Transverse colon (tissue), 4 donors: ENCODE measurements at regions not wholly inside any gene's neighbourhood (a gene's known extent, or its start where the extent isn't known, plus 50 kb on each side); places are given as distances from the start of the nearest gene placed in this dataset.

ENCODE experiments used
- DNase-seq: peaks from one replicate; pipeline ENCODE4 v3.0.0-alpha.2; 2019
- H3K27ac ChIP-seq, 4 donors: fragments of 200-600 bp; sonication (generic); 2 replicates each; pipeline ENCODE4 v1.5.1; 2016 to 2018; ENCODE audit warnings: inconsistent platforms in 4 of 4
- H3K27me3 ChIP-seq: fragments of 200-600 bp; sonication (generic); 2 replicates; pipeline ENCODE4 v1.5.1; 2017; ENCODE audit warnings: inconsistent platforms
- H3K36me3 ChIP-seq, 4 donors: fragments of 200-600 bp; sonication (generic); 2 replicates each; pipeline ENCODE4 v1.5.1; 2017 to 2019; ENCODE audit warnings: inconsistent platforms in 4 of 4
- H3K4me1 ChIP-seq, 4 donors: fragments of 200-600 bp; sonication (generic); 2 replicates each; pipeline ENCODE4 v1.5.1; 2017 to 2020; ENCODE audit warnings: inconsistent platforms in 4 of 4
- H3K4me3 ChIP-seq, 4 donors: fragments of 200-600 bp; sonication (generic); 1 replicate in 1 of 4; 2 replicates in 3 of 4; pipeline versions ENCODE4 v1.5.1 to v1.6.1; 2017 to 2019; ENCODE audit warnings: inconsistent platforms in 4 of 4
- H3K9me3 ChIP-seq, 2 donors: fragments of 200-600 bp; sonication (generic); 2 replicates each; pipeline ENCODE4 v1.5.1; 2017 to 2019; ENCODE audit warnings: inconsistent platforms in 2 of 2
- CTCF ChIP-seq, 5 experiments: fragments of 200-600 bp in 3 of 5; fragments of 450-650 bp in 2 of 5; sonication (generic) in 3 of 5; IDR thresholded peaks; 1 replicate in 2 of 5; 2 replicates in 3 of 5; pipeline ENCODE4 v1.5.1; 2016 to 2017; ENCODE audit warnings: antibody characterized with exemption in 5 of 5, inconsistent platforms in 3 of 5, mild to moderate bottlenecking in 2 of 5, moderate library complexity in 1 of 5
- EP300 ChIP-seq: sonication (generic); formaldehyde crosslinking; IDR thresholded peaks from one replicate; pipeline ENCODE4 v1.6.1; 2017; ENCODE audit warnings: antibody characterized with exemption, low read depth
- POLR2A ChIP-seq: fragments of 450-650 bp; IDR thresholded peaks from one replicate; pipeline ENCODE4 v1.6.1; 2016; ENCODE audit warnings: antibody characterized with exemption, mild to moderate bottlenecking, moderate library complexity
- POLR2AphosphoS5 ChIP-seq, 3 donors: sonication (generic); formaldehyde crosslinking; IDR thresholded peaks; one replicate each; pipeline ENCODE4 v1.6.1; 2016; ENCODE audit warnings: antibody characterized with exemption in 3 of 3
- WGBS, 2 donors: methylation state at CpG; one replicate each; pipeline ENCODE4 v1.1.5; 2018; ENCODE audit warnings: low coverage in 1 of 2; 5-methylcytosine and 5-hydroxymethylcytosine counted together
- in situ Hi-C, 4 donors: fragments of 200-750 bp; cut with MboI; loops; one replicate each; pipeline versions ENCODE4 v1.15.0 to v1.15.1; 2017; ENCODE audit warnings: low sequenced_read_pairs in 3 of 4, low pct_ligation_motif_present in 1 of 4, low pct_unique_long_range_greater_than_20kb in 1 of 4
- intact Hi-C: fragments of 100-400 bp; cut with DNase I; formaldehyde crosslinking; loops from one replicate; pipeline ENCODE4 v1.15.1; 2023; ENCODE audit warnings: low total_unique reads

- TF ChIP-seq CTCF (IDR thresholded peaks at IDR 0.05) (no peak), POLR2AphosphoS5 (IDR thresholded peaks at IDR 0.05) (no peak), EP300 (no peak), POLR2A (no peak)
- H3K4me3 ChIP-seq = peak overlapping the region in 1 of 4 donors; percentile 16
- no peaks in the 10 kb centered on the region for H3K4me1 ChIP-seq
- 21 to 36% methylated on average over 4 of the region's 4 CpGs for WGBS, 2 donors
- in situ Hi-C loops = no loop called here
- intact Hi-C loops = no loop called here
- DNase-seq = no peak
- H3K27ac ChIP-seq = no peak overlapping the region
- H3K27me3 ChIP-seq = no peaks in the 10 kb centered on the region
- no peaks in the 10 kb centered on the region for H3K9me3 ChIP-seq
- no peaks in the 10 kb centered on the region for H3K36me3 ChIP-seq
Measured at GRCh38 chr1:238950784-238951183, 435.6 kb upstream of the CHRM3 start.

GRCh38 chr1:238950017-238950416, 436.4 kb upstream of the CHRM3 start:
- Histone ChIP-seq H3K4me3 (no peak overlapping the region), H3K27ac (no peak overlapping the region), H3K36me3 (no peaks in the 10 kb centered on the region), H3K27me3 (no peaks in the 10 kb centered on the region), H3K9me3 (no peaks in the 10 kb centered on the region), H3K4me1 (no peaks in the 10 kb centered on the region)
- intact Hi-C loops (no loop called here), in situ Hi-C loops (no loop called here)
- no peak for TF ChIP-seq POLR2A
- TF ChIP-seq CTCF (IDR thresholded peaks at IDR 0.05) = no peak
- no peak for TF ChIP-seq POLR2AphosphoS5 (IDR thresholded peaks at IDR 0.05)
- TF ChIP-seq EP300 = no peak
- no peak for DNase-seq
- 80 to 89% methylated on average over 3 of the region's 3 CpGs for WGBS, 2 donors

- intact Hi-C loops = no loop called here
- WGBS, 2 donors = 60 to 67% methylated on average over 1 of the region's 1 CpG
- TF ChIP-seq POLR2A (no peak), EP300 (no peak), POLR2AphosphoS5 (IDR thresholded peaks at IDR 0.05) (no peak), CTCF (IDR thresholded peaks at IDR 0.05) (no peak)
- no peaks in the 10 kb centered on the region for H3K27me3 ChIP-seq
- H3K27ac ChIP-seq = no peak overlapping the region
- no peaks in the 10 kb centered on the region for H3K36me3 ChIP-seq
- H3K4me3 ChIP-seq = no peak overlapping the region
- DNase-seq = no peak
- no peaks in the 10 kb centered on the region for H3K4me1 ChIP-seq
- in situ Hi-C loops = no loop called here
- H3K9me3 ChIP-seq = peaks cover 0 to 5% of the 10 kb centered on the region in 2 donors
Measured at GRCh38 chr1:238944028-238944427, 442.3 kb upstream of the CHRM3 start.

GRCh38 chr1:238927899-238928298, 458.5 kb upstream of the CHRM3 start:
- Histone ChIP-seq H3K4me1 (no peaks in the 10 kb centered on the region), H3K27me3 (no peaks in the 10 kb centered on the region), H3K27ac (no peak overlapping the region), H3K9me3 (no peaks in the 10 kb centered on the region), H3K36me3 (no peaks in the 10 kb centered on the region), H3K4me3 (no peak overlapping the region)
- in situ Hi-C loops (no loop called here), intact Hi-C loops (no loop called here)
- TF ChIP-seq EP300 (no peak), CTCF (IDR thresholded peaks at IDR 0.05) (no peak), POLR2AphosphoS5 (IDR thresholded peaks at IDR 0.05) (no peak), POLR2A (no peak)
- no peak for DNase-seq
- 88 to 100% methylated on average over 1 of the region's 1 CpG for WGBS, 2 donors
